Breast epithelium (tissue), 3 donors: ENCODE measurements at regions not wholly inside any gene's neighbourhood (a gene's known extent, or its start where the extent isn't known, plus 50 kb on each side); places are given as distances from the start of the nearest gene placed in this dataset.

Source experiments
- CTCF ChIP-seq, 3 donors: fragments of 450-650 bp; IDR thresholded peaks; one replicate each; pipeline ENCODE4 v1.5.1; 2016 to 2017; ENCODE audit warnings: antibody characterized with exemption in 3 of 3, mild to moderate bottlenecking in 3 of 3, moderate library complexity in 3 of 3
- POLR2A ChIP-seq: fragments of 450-650 bp; IDR thresholded peaks from one replicate; pipeline ENCODE4 v1.6.1; 2016; ENCODE audit warnings: antibody characterized with exemption, mild to moderate bottlenecking, moderate library complexity
- POLR2AphosphoS5 ChIP-seq, 3 donors: sonication (generic); formaldehyde crosslinking; IDR thresholded peaks; one replicate each; pipeline ENCODE4 v1.6.1; 2017; ENCODE audit warnings: antibody characterized with exemption in 3 of 3

GRCh38 chr21:28588997-28589396, 403.7 kb downstream of the LTN1 start:
- TF ChIP-seq POLR2A (no peak), CTCF (IDR thresholded peaks at IDR 0.05) (no peak), POLR2AphosphoS5 (IDR thresholded peaks at IDR 0.05) (no peak)
